ENCODE measurements at regions not wholly inside any gene's neighbourhood (a gene's known extent, or its start where the extent isn't known, plus 50 kb on each side); places are given as distances from the start of the nearest gene placed in this dataset.
A peak's percentile ranks its signal among the peaks of the same experiment; 100 is the strongest.

DNA sequence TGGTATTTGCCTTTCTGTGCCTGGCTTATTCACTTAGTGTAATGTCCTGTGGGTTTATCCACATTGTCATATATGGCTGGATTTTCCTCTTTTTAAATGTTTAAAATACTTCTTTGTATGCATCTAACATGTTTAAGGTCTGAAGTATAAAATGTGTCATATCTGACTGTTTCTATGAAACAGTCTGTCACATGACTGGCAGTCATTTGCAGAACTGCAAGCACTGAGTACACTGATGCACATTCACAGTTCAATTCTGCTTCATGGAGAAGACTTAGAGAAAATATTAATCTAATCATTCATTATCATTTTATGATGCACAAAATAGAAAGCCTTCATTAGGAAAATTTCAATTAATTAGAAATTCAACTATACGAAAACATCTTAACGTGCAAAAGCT, 119.7 kb upstream of the PRSS58 start:
- TF ChIP-seq, protein P1, sequence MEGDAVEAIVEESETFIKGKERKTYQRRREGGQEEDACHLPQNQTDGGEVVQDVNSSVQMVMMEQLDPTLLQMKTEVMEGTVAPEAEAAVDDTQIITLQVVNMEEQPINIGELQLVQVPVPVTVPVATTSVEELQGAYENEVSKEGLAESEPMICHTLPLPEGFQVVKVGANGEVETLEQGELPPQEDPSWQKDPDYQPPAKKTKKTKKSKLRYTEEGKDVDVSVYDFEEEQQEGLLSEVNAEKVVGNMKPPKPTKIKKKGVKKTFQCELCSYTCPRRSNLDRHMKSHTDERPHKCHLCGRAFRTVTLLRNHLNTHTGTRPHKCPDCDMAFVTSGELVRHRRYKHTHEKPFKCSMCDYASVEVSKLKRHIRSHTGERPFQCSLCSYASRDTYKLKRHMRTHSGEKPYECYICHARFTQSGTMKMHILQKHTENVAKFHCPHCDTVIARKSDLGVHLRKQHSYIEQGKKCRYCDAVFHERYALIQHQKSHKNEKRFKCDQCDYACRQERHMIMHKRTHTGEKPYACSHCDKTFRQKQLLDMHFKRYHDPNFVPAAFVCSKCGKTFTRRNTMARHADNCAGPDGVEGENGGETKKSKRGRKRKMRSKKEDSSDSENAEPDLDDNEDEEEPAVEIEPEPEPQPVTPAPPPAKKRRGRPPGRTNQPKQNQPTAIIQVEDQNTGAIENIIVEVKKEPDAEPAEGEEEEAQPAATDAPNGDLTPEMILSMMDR (optimal IDR thresholded peaks at IDR 0.05 in 1 of 3, IDR thresholded peaks at IDR 0.05 in 1 of 3, conservative IDR thresholded peaks at IDR 0.05 in 1 of 3; ENCODE audit: extremely low read depth in 1 of 3, insufficient read depth in 2 of 3, low read length in 3 of 3), result no peak
- TF ChIP-seq EZH2 (IDR thresholded peaks at IDR 0.05; ENCODE audit: low read length), result no peak
- H3K9ac ChIP-seq (ENCODE audit: control insufficient read depth, extremely low read depth, insufficient read depth, low read length), result no peak overlapping the region
- H3K27ac ChIP-seq (ENCODE audit: control insufficient read depth, insufficient read depth, low read length), result no peak overlapping the region
- no peak for DNase-seq (ENCODE audit: low read depth, low spot score)
- dilution Hi-C loops (cut with MboI; ENCODE audit: extremely low pct_ligation_motif_present, low sequenced_read_pairs), result no loop called here
- H3K4me1 ChIP-seq (ENCODE audit: control insufficient read depth, extremely low read depth, insufficient read depth, low read length), result peaks cover 8% of the 10 kb centered on the region
- no peak overlapping the region for H3K4me2 ChIP-seq (ENCODE audit: control insufficient read depth, extremely low read depth, insufficient read depth, low read depth, low read length)
- H3K9me1 ChIP-seq (ENCODE audit: control insufficient read depth, extremely low read depth, insufficient read depth, low read length), result no peaks in the 10 kb centered on the region
- H3K9me3 ChIP-seq (ENCODE audit: control insufficient read depth, low read depth, low read length), result no peaks in the 10 kb centered on the region
- H3K4me3 ChIP-seq (ENCODE audit: control insufficient read depth in 2 of 3, extremely low read depth in 1 of 3, insufficient read depth in 2 of 3, low read depth in 1 of 3, low read length in 3 of 3), result no peak overlapping the region
- H3K36me3 ChIP-seq (ENCODE audit: control insufficient read depth in 2 of 2, extremely low read depth in 1 of 2, insufficient read depth in 2 of 2, low read length in 2 of 2), result no peaks in the 10 kb centered on the region
- FAIRE-seq, result no peak
- H3K79me2 ChIP-seq (ENCODE audit: control insufficient read depth, insufficient read depth, low read length), result no peaks in the 10 kb centered on the region
- no peaks in the 10 kb centered on the region for H4K20me1 ChIP-seq (ENCODE audit: control insufficient read depth, extremely low read depth, insufficient read depth, low read length)
- no peaks in the 10 kb centered on the region for H3K27me3 ChIP-seq (ENCODE audit: control insufficient read depth, extremely low read depth, insufficient read depth, low read length)
- H2AFZ ChIP-seq (ENCODE audit: control insufficient read depth, low read length), result no peak overlapping the region

DNA sequence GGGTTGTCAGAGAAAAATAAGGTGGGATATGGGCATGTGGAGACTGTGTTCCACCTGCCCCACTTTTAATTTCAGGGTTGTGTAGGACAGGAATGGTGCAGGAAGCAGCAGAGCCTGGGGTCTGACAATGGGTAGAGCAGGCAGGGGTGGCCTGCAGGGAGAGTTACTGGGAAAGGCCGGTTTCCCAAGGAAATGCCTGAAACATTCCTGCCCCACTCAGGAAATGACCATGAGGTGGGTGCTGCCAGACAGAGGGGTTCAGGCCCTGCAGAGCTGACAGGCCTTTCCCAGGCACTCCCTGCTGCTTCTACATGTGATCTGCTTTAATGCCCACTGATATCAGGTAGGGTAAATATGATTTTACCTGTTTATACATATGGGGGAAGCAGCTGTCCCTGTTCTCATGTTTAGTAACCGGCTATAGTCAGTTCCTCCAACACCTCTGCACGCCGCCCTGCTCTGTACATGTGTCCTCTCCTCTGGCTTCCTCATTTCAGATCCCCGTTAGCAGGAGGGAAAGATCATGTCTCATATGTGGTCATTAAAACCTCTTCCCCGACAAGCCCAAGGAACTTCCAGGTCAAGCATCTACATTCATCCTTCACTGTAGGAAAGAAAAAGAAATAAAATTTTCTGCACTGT, 118.6 kb upstream of the PRSS58 start:
- Histone ChIP-seq H3K27me3 (ENCODE audit: control insufficient read depth, extremely low read depth, insufficient read depth, low read length) (no peaks in the 10 kb centered on the region), H3K9me3 (ENCODE audit: control insufficient read depth, low read depth, low read length) (no peaks in the 10 kb centered on the region), H3K4me3 (ENCODE audit: control insufficient read depth in 2 of 3, extremely low read depth in 1 of 3, insufficient read depth in 2 of 3, low read depth in 1 of 3, low read length in 3 of 3) (no peak overlapping the region), H3K36me3 (ENCODE audit: control insufficient read depth in 2 of 2, extremely low read depth in 1 of 2, insufficient read depth in 2 of 2, low read length in 2 of 2) (no peaks in the 10 kb centered on the region), H4K20me1 (ENCODE audit: control insufficient read depth, extremely low read depth, insufficient read depth, low read length) (no peaks in the 10 kb centered on the region), H3K27ac (ENCODE audit: control insufficient read depth, insufficient read depth, low read length) (no peak overlapping the region), H2AFZ (ENCODE audit: control insufficient read depth, low read length) (peak overlapping the region; percentile 1), H3K4me1 (ENCODE audit: control insufficient read depth, extremely low read depth, insufficient read depth, low read length) (peaks cover 8% of the 10 kb centered on the region), H3K9ac (ENCODE audit: control insufficient read depth, extremely low read depth, insufficient read depth, low read length) (no peak overlapping the region), H3K9me1 (ENCODE audit: control insufficient read depth, extremely low read depth, insufficient read depth, low read length) (no peaks in the 10 kb centered on the region), H3K4me2 (ENCODE audit: control insufficient read depth, extremely low read depth, insufficient read depth, low read depth, low read length) (no peak overlapping the region), H3K79me2 (ENCODE audit: control insufficient read depth, insufficient read depth, low read length) (no peaks in the 10 kb centered on the region)
- dilution Hi-C loops (cut with MboI; ENCODE audit: extremely low pct_ligation_motif_present, low sequenced_read_pairs), result no loop called here
- FAIRE-seq (no peak), DNase-seq (ENCODE audit: low read depth, low spot score) (no peak)
- TF ChIP-seq, protein P1 (optimal IDR thresholded peaks at IDR 0.05 in 1 of 3, IDR thresholded peaks at IDR 0.05 in 1 of 3, conservative IDR thresholded peaks at IDR 0.05 in 1 of 3; ENCODE audit: extremely low read depth in 1 of 3, insufficient read depth in 2 of 3, low read length in 3 of 3), result no peak
- no peak for TF ChIP-seq EZH2 (IDR thresholded peaks at IDR 0.05; ENCODE audit: low read length)
